SK-N-DZ (cell line): ENCODE measurements at regions not wholly inside any gene's neighbourhood (a gene's known extent, or its start where the extent isn't known, plus 50 kb on each side); places are given as distances from the start of the nearest gene placed in this dataset.
"Not testable (repeated sequence)": the region's sequence is repeated elsewhere in the genome, so short reads cannot be mapped to it uniquely, and the experiment has no call there.

ENCODE experiments used
- DNase-seq: peaks from one replicate; pipeline ENCODE4 v3.0.0-alpha.2; 2015; ENCODE audit warnings: low spot score

DNA sequence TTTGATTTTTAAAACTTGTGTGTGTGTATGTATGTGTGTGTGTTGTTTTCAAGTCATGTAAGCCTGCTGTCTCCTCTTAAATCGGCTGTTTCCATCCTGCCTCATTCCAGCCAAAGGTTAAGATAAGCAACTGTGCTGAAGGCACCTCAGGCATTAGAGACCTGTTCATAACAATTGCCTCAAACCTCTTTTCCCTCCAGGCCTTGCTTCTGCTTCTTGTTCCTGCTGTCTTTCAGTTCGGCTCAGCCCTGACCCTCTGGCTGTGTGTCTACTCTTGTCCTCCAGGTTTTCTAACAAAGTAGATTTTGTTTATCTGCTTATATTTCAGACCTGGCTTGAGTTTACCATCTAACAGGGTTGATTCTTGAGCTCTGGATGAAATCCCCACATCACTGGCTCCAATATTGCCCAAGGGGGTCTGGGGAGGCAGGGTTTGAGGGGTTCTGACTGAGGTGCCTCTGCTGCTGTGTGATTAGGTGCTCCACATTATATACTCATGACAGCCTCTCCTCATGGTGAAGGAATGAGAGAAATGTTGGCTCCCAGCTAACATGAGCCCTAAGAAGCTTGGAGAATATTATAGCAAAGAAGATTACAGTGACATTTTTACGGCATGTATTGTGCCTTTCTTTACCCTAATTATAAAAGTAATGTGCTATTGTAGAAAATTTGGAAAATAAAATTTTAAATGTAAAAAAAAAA lies 229.7 kb upstream of the PIK3R1 start:
- DNase-seq = no peak

DNA sequence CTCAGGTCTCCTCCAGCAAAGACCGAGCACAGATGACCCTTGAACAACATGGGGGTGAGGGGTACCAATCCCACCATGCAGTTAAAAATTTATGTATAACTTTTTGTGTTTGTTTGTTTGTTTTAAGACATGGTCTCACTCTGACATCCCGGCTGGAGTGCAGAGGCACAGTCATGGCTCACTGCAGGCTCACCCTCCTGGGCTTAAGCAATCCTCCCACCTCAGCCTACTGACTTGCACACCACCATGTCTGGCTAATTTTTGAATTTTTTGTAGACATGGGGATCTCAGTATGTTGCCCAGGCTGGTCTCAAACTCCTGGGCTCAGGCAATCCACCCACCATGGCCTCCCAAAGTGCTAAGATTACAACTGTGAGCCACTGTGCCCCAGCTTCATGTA lies 231.0 kb upstream of the PIK3R1 start:
- DNase-seq = no peak

DNA sequence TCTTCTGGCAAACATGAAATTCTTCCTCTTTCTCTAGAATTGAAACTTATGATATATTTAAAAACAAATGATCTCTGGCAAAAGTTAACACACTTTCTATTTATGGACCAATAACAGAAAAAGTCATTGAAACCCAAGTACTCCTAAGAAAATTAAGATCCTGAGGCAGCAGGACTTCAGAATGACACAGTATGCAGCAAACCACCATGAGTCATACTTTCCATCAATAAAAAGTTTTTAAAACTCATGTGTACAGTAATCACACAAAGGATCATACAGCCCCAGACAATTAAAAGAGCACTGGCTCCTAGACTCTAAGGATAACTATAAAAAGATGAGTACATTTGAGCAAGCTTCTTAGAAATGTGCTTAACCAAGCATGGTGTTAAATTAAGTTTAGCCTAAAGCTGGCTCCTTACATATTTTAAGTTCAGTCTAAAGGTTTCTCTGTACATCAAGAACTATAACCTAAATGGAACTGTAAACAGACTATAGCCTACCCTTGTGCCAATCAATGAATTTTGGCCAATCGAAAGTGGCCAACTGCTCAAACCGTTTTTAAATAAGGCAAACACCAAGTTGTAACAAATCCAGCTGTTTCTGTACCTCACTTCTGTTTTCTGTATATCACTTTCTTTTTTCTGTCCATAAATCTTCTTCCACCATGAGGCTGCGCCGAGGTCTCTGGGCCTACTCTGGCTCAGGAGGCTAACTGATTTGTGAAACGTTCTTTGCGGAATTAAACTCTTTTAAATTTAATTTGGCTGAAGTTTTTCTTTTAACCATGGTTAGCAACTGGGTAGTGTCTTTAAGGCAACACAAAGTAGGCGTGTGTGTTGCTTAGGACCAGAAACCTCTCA lies 232.1 kb upstream of the PIK3R1 start:
- no peak for DNase-seq

DNA sequence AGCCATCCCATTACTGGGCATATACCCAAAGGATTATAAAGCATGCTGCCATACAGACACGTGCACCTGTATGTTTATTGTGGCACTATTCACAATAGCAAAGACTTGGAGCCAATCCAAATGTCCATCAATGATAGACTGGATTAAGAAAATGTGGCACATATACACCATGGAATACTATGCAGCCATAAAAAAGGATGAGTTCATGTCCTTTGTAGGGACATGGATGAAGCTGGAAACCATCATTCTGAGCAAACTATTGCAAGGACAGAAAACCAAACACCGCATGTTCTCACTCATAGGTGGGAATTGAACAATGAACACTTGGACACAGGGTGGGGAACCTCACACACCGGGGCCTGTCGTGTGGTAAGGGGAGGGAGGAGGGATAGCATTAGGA lies 233.4 kb upstream of the PIK3R1 start:
- DNase-seq = not testable (repeated sequence)

GRCh38 chr5:67978171-67978570 lies 237.4 kb upstream of the PIK3R1 start:
- DNase-seq = no peak

GRCh38 chr5:67976891-67977601 lies 238.5 kb upstream of the PIK3R1 start:
- DNase-seq = no peak

DNA sequence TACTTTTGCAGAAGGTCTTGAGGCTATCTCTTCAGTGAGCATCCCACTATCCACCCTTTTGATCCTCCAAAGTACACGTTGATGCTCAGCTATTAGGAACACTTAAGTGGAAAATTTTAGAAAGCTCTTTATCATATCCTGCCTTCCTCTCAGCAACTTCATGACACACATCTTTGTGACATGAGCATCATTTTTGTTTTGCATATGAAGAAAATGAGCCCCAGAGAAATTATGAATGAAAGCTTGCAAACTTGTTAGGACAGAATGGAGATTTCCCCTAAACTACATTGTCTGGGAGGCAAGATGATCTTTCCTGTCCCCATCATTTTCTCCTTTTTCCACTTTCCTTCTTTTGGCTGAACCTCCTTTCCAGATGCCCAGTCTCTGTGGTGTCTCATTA lies 239.4 kb upstream of the PIK3R1 start:
- no peak for DNase-seq

DNA sequence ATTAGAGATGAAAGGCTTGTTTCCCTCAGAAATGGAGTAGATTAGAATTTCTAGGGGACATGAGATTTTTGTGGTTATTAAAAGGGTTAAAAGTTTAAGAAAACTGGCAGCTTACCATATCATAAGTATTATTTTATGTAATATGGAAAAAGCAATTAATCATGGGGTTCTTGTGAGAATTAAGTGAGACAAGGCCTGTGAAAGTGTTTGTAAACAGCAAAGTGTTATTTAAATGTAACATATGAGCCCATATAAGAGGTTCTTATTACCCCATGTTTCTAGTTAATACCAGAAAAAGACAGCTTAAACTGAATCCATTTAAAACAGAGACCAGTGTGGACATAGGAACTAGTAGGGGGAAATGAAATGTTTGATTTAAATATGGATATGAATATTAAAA lies 241.1 kb upstream of the PIK3R1 start:
- no peak for DNase-seq

DNA sequence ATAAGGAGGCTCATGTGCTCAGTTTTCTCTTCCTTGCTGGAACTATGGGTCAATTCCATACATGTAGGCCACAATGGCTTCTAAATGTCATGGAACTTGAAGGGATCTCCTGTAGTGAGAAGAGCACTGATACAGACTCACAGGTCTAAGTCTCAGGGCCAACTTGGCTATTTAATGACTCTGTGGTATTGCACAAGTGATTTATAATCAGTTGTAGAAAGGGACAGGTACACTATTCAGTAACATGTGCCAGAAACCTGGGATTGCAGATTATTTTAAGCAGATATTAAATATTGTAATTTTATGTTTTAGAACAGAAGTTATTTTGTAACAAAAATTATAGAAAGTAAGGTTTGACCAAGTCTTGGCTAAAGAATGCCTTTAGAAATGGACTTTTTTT lies 241.5 kb upstream of the PIK3R1 start:
- DNase-seq = no peak

GRCh38 chr5:67971971-67972821 lies 243.4 kb upstream of the PIK3R1 start:
- no peak for DNase-seq

- no peak for DNase-seq
Measured at GRCh38 chr5:67971223-67971830, 244.2 kb upstream of the PIK3R1 start.

GRCh38 chr5:67969631-67970030 lies 245.9 kb upstream of the PIK3R1 start:
- DNase-seq = no peak

- DNase-seq = no peak
Measured at GRCh38 chr5:67969176-67969575, 246.4 kb upstream of the PIK3R1 start.

GRCh38 chr5:67966712-67967111 lies 248.8 kb upstream of the PIK3R1 start:
- DNase-seq = no peak

DNA sequence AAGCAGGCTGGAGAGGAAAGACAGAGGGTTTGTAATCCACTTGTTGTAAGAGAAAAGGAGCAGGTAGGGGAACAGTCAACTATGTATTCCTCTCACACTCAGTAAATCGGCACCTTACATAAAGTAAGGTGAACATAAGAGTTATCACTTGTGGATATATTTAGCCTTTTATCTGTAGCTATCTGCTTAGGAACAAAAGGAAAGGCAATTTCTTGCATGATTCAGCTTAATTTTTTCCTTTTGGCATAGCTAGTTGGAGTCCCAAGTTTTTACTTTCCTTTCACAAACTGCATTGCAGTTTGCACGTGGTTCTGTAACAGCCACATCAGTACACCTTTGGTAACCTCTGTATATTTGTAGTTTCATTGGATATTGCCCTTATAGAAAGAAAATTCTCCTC lies 250.9 kb upstream of the PIK3R1 start:
- DNase-seq = no peak

DNA sequence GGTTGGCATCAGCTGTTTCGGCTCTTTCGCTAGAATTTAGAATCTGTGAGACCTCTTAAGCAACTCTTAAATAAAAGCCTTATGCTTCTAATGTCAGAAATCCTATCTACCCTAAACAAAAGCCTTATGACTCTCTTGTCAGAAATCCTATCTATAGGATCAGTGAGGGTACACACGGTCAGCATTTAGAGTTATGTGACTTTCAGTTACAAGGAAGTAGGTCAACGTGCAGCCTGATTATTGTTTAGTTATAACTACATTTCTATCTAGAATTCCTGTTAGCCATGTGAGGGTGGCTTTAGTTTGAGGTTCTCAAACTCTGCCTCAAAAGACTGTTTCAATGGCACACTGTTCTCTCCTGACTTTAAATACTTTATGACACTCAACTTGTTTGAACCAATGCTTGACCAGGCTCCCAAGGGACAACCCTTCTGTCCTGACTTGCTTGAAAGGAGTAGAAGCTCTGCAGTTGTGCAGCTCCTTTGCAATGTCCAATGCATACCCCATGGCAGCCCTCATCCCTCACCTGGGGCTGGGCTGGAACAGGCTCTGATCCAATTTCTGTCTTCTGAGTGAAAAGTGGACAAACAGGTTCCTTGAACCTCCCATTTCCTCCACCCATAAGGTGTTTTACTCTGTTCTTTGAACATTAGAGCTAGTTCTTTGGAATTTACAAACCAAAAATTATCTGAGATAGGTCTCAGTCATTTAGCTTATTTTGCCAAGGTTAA lies 251.6 kb upstream of the PIK3R1 start:
- no peak for DNase-seq

DNA sequence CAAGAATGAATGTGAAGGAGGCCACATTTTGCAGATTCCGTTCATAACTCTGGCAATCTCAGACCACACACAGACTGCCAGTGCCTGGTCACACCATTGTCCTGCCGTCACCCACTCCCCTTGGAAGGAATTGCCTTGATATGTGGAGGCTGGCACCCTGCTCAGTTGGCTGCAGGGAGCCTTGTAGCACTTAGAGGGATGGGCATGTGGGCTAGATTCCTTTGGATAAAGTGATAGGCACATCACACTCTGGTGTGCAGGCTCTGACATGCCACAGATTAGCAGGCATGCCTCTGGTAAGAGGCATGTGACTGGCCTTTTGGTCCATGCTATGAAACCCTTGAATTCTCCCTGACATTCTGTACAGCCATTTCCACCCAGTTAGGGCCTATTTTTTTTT lies 254.6 kb upstream of the PIK3R1 start:
- DNase-seq = no peak

DNA sequence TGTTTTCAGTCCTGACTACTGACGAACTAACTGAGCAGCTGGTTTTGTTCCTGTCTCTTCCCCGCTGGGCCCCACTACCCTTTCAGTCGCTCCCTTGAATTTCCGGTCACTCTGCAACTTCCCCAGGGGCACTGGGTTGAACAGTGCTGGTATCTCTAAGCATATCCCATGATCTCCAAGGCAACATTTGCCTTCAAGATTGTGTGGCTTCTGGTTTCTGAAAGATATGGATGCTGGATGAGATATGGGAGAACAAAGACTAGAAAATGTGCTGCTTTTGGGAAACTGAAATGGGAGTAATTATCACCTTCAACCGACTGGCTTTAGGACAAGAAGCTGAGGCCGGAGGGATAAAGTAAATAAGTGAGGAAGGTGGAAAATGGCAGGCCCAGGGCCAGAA lies 258.2 kb upstream of the PIK3R1 start:
- no peak for DNase-seq

DNA sequence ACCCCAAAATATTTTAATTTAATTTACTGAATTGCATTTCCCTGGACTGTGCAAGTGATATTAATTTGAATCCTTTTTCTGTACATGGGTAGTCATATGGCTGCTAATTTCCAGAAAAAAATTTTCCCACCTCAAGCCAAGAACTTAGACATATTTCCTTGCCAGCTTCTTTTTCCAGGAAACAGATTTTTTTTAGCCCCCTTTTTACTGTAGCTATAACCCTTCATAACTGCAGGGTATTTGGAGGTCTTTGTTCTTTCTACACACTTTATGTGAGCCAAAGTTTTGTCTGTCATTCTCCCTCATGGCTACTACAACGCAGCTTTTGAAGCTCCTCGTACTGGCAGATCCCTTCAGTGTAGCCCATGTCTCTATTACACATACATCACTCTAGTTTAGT lies 261.2 kb upstream of the PIK3R1 start:
- no peak for DNase-seq

- DNase-seq = no peak
Measured at GRCh38 chr5:67942421-67942820, 273.1 kb upstream of the PIK3R1 start.
